Esophagus muscularis mucosa (tissue), 4 donors: ENCODE measurements at regions not wholly inside any gene's neighbourhood (a gene's known extent, or its start where the extent isn't known, plus 50 kb on each side); places are given as distances from the start of the nearest gene placed in this dataset.

Experiments
- CTCF ChIP-seq, 3 experiments: fragments of 200-600 bp in 2 of 3; fragments of 450-650 bp in 1 of 3; sonication (generic) in 2 of 3; IDR thresholded peaks; one replicate each; pipeline ENCODE4 v1.5.1; 2017 to 2019; ENCODE audit warnings: antibody characterized with exemption in 3 of 3, mild to moderate bottlenecking in 2 of 3, moderate library complexity in 1 of 3
- EP300 ChIP-seq: sonication (generic); formaldehyde crosslinking; IDR thresholded peaks from one replicate; pipeline ENCODE4 v1.6.1; 2017; ENCODE audit warnings: antibody characterized with exemption
- POLR2AphosphoS5 ChIP-seq, 2 donors: sonication (generic); formaldehyde crosslinking; IDR thresholded peaks; one replicate each; pipeline ENCODE4 v1.6.1; 2017; ENCODE audit warnings: antibody characterized with exemption in 2 of 2

GRCh38 chr4:125155251-125155650, 159.5 kb upstream of the FAT4 start:
- TF ChIP-seq CTCF (IDR thresholded peaks at IDR 0.05) (no peak), EP300 (no peak), POLR2AphosphoS5 (IDR thresholded peaks at IDR 0.05) (no peak)
